Activated B cell treated with CpG ODN at 0.5 μM for 24 hours (primary cell): ENCODE measurements at regions not wholly inside any gene's neighbourhood (a gene's known extent, or its start where the extent isn't known, plus 50 kb on each side); places are given as distances from the start of the nearest gene placed in this dataset.

ENCODE experiments used
- ATAC-seq: fragments of 200-7000 bp; cut with Tn5 transposase; one replicate; pipeline ENCODE4 v1.10.0; 2021; ENCODE audit warnings: low read depth, mild to moderate bottlenecking, moderate library complexity
- CTCF ChIA-PET: fragments of 350-600 bp; sonication (Branson Sonifier 250); formaldehyde crosslinking; loops from one replicate; lab custom pipeline; 2021; ENCODE audit warnings: antibody characterized with exemption; lab: Charles Lee
- POLR2A ChIA-PET: fragments of 350-600 bp; sonication (Branson Sonifier 250); formaldehyde crosslinking; loops from one replicate; lab custom pipeline; 2021; ENCODE audit warnings: antibody characterized with exemption; lab: Charles Lee
- DNase-seq: peaks from one replicate; pipeline ENCODE4 v3.0.0; 2022
- H3K27ac Mint-ChIP-seq: one replicate; pipeline ENCODE4 v1.8.0; 2020; ENCODE audit warnings: mixed read lengths
- H3K27me3 Mint-ChIP-seq: one replicate; pipeline ENCODE4 v1.8.0; 2021; ENCODE audit warnings: mixed read lengths
- H3K36me3 Mint-ChIP-seq: one replicate; pipeline ENCODE4 v1.8.0; 2021; ENCODE audit warnings: low read depth, mixed read lengths
- H3K4me1 Mint-ChIP-seq: one replicate; pipeline ENCODE4 v1.8.0; 2021; ENCODE audit warnings: mixed read lengths
- H3K4me3 Mint-ChIP-seq: one replicate; pipeline ENCODE4 v1.8.0; 2020; ENCODE audit warnings: mild to moderate bottlenecking, mixed read lengths
- H3K9me3 Mint-ChIP-seq: one replicate; pipeline ENCODE4 v1.8.0; 2020; ENCODE audit warnings: mixed read lengths
- CTCF ChIP-seq: fragments of 200-600 bp; IDR thresholded peaks from one replicate; pipeline ENCODE4 v1.8.0; 2022; ENCODE audit warnings: antibody characterized with exemption, mild to moderate bottlenecking
- intact Hi-C: fragments of 100-400 bp; cut with micrococcal nuclease; formaldehyde crosslinking; loops from one replicate; pipeline ENCODE4 v1.15.1; 2024

- H3K27me3 Mint-ChIP-seq, result peaks cover 19% of the 10 kb centered on the region
- no peak for ATAC-seq
- H3K27ac Mint-ChIP-seq, result no peak overlapping the region
- peaks cover 20% of the 10 kb centered on the region for H3K4me1 Mint-ChIP-seq
- no peak for TF ChIP-seq CTCF
- no peak overlapping the region for H3K4me3 Mint-ChIP-seq
- POLR2A ChIA-PET, result no interaction called here
- no peak for DNase-seq
- intact Hi-C loops, result no loop called here
- CTCF ChIA-PET, result no interaction called here
- H3K36me3 Mint-ChIP-seq, result no peaks in the 10 kb centered on the region
- no peaks in the 10 kb centered on the region for H3K9me3 Mint-ChIP-seq
Observed at GRCh38 chr2:9761577-9761976, 81.7 kb upstream of the TAF1B start.

DNA sequence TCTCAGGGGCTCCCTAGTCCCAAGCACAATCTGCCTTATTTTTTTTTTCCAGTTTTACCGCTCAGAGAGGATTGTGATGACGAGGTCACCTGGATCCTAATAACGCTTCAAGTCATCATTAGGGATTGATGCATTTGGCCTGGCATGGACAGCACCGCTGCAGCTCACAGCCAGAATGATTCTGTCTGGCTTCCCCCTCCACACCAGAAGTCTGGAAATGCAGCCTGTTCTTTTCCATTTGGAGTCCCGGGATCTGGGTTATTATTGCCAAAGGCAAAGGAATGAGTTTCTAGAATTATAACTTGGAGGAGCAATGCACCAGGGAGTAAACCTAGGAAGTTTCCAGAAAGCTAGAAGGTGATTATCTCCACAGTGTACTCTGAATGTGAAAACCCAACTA is 81.1 kb upstream of the TAF1B start:
- Mint-ChIP-seq H3K9me3 (no peaks in the 10 kb centered on the region), H3K4me3 (no peak overlapping the region), H3K4me1 (peaks cover 20% of the 10 kb centered on the region), H3K27ac (no peak overlapping the region), H3K27me3 (peaks cover 16% of the 10 kb centered on the region), H3K36me3 (no peaks in the 10 kb centered on the region)
- ATAC-seq, result no peak
- intact Hi-C loops, result no loop called here
- DNase-seq, result no peak
- TF ChIP-seq CTCF, result no peak
- ChIA-PET CTCF (no interaction called here), POLR2A (no interaction called here)

GRCh38 chr2:9762941-9763340 is 80.3 kb upstream of the TAF1B start:
- no peak overlapping the region for H3K27ac Mint-ChIP-seq
- CTCF ChIA-PET, result no interaction called here

GRCh38 chr2:9763356-9764152 is 79.7 kb upstream of the TAF1B start:
- ChIA-PET CTCF (no interaction called here), POLR2A (no interaction called here)
- no peaks in the 10 kb centered on the region for H3K36me3 Mint-ChIP-seq
- H3K27ac Mint-ChIP-seq, result no peak overlapping the region
- peaks cover 16% of the 10 kb centered on the region for H3K27me3 Mint-ChIP-seq
- DNase-seq (no peak), ATAC-seq (no peak)
- no peak for TF ChIP-seq CTCF
- H3K4me1 Mint-ChIP-seq, result peaks cover 29% of the 10 kb centered on the region
- H3K4me3 Mint-ChIP-seq, result no peak overlapping the region
- H3K9me3 Mint-ChIP-seq, result no peaks in the 10 kb centered on the region
- intact Hi-C loops, result no loop called here

More at GRCh38 chr2:9762941-9763340, 80.3 kb upstream of the TAF1B start:
- POLR2A ChIA-PET, result no interaction called here
- no peak for ATAC-seq
- intact Hi-C loops, result no loop called here
- Mint-ChIP-seq H3K36me3 (no peaks in the 10 kb centered on the region), H3K9me3 (no peaks in the 10 kb centered on the region), H3K4me1 (peaks cover 23% of the 10 kb centered on the region), H3K27me3 (peaks cover 14% of the 10 kb centered on the region), H3K4me3 (no peak overlapping the region)
- TF ChIP-seq CTCF, result no peak
- DNase-seq, result no peak

DNA sequence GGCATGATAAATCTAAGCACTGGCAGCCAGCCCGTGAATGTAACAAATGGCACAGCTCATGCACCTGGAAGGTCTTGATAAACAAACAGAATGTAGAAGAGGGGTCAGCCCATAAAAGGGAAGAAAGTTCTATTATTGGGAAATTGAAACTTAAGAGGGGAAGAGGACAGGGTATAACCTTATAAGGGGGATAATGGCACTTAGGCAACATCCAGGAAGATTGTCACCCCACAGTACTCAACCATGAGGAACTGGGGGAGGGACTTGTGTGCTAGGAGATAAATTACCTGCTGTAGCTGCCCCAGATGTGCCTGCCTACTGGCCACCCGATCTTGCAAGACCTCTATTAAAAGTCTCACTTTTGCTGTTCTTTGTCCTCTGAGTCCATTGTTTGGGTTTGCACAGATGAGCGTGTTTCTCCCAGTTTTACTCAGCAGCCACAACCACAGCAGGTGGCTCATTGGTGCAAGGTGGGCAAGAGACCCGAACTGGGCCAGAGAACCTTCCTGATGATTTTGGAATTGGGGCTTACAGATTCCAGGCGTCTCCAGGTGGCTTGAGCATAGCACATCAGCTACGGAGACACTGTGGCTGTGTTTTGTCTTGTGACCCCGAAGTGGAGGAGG is 79.0 kb upstream of the TAF1B start:
- Mint-ChIP-seq H3K36me3 (no peaks in the 10 kb centered on the region), H3K9me3 (no peaks in the 10 kb centered on the region), H3K27ac (no peak overlapping the region), H3K4me1 (peaks cover 33% of the 10 kb centered on the region), H3K27me3 (peaks cover 13% of the 10 kb centered on the region), H3K4me3 (no peak overlapping the region)
- DNase-seq, result no peak
- intact Hi-C loops, result no loop called here
- no peak for TF ChIP-seq CTCF
- ATAC-seq, result no peak
- ChIA-PET CTCF (no interaction called here), POLR2A (no interaction called here)
